ENCODE measurements at regions not wholly inside any gene's neighbourhood (a gene's known extent, or its start where the extent isn't known, plus 50 kb on each side); places are given as distances from the start of the nearest gene placed in this dataset.

DNA sequence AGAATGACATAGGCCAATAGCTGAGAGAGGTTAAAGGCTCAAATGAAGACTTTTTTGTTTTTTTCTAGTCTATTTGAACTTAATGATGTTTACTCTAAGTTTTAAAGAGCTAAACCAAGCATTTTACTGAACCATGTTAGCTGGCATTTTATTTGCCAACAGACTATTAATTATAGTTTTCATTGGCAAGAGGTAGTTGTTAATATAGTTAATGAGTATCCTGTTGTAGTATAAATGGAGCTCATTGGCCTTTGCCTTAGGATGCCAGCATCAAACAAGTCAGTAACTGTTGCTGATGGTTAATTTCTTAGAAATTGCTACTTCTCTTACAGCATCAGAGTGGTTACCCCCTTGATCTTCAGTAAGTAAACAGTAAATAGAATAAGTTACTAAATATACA is 339.0 kb upstream of the B3GALT2 start:
- Histone ChIP-seq H3K36me3 (ENCODE audit: control insufficient read depth in 4 of 4, insufficient read depth in 4 of 4, low read length in 4 of 4) (no peaks in the 10 kb centered on the region), H3K4me3 (no peak overlapping the region), H3K27ac (ENCODE audit: low read depth in 1 of 2, low read length in 1 of 2) (no peak overlapping the region), H3K27me3 (ENCODE audit: control insufficient read depth in 3 of 3, insufficient read depth in 3 of 3, low read length in 2 of 3) (no peaks in the 10 kb centered on the region), H3K4me1 (ENCODE audit: control insufficient read depth in 5 of 5, insufficient read depth in 5 of 5, low read length in 5 of 5) (peaks cover 0 to 3% (median 0%) of the 10 kb centered on the region in 5 donors), H3K9me3 (ENCODE audit: control insufficient read depth in 4 of 4, insufficient read depth in 3 of 4, low read length in 3 of 4) (no peaks in the 10 kb centered on the region), H3K9ac (ENCODE audit: insufficient read depth in 1 of 2, low read length in 2 of 2) (no peak overlapping the region)
- TF ChIP-seq, protein P1, sequence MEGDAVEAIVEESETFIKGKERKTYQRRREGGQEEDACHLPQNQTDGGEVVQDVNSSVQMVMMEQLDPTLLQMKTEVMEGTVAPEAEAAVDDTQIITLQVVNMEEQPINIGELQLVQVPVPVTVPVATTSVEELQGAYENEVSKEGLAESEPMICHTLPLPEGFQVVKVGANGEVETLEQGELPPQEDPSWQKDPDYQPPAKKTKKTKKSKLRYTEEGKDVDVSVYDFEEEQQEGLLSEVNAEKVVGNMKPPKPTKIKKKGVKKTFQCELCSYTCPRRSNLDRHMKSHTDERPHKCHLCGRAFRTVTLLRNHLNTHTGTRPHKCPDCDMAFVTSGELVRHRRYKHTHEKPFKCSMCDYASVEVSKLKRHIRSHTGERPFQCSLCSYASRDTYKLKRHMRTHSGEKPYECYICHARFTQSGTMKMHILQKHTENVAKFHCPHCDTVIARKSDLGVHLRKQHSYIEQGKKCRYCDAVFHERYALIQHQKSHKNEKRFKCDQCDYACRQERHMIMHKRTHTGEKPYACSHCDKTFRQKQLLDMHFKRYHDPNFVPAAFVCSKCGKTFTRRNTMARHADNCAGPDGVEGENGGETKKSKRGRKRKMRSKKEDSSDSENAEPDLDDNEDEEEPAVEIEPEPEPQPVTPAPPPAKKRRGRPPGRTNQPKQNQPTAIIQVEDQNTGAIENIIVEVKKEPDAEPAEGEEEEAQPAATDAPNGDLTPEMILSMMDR (IDR thresholded peaks at IDR 0.05; ENCODE audit: control extremely low read depth, extremely low read depth), result no peak
- peak in 2 of 3 donors; percentile 3 to 4 for DNase-seq
- no peak for ATAC-seq (ENCODE audit: insufficient read depth, low FRiP score)

DNA sequence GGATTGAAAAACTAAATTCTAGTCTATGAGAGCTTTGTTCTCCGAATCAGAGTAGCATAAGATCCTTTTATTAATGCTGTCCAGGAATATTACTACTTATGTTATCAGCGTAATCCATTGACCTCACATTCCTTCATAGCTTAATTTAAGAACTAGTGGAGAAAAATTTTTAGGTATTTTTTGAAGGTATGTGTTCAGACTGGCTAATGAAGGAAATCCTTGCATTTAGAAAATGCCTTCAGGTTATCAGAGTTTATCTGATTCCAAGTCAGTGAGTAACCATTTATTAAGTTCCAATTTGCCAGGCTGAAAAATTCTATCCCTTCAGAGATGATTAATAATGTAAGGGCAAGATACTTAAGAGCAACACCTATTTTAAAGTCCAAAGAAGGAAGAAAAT is 338.2 kb upstream of the B3GALT2 start:
- H3K4me1 ChIP-seq (ENCODE audit: control insufficient read depth in 5 of 5, insufficient read depth in 5 of 5, low read length in 5 of 5), result peaks cover 0 to 3% (median 0%) of the 10 kb centered on the region in 5 donors
- H3K36me3 ChIP-seq (ENCODE audit: control insufficient read depth in 4 of 4, insufficient read depth in 4 of 4, low read length in 4 of 4), result no peaks in the 10 kb centered on the region
- no peaks in the 10 kb centered on the region for H3K27me3 ChIP-seq (ENCODE audit: control insufficient read depth in 3 of 3, insufficient read depth in 3 of 3, low read length in 2 of 3)
- no peak for ATAC-seq (ENCODE audit: insufficient read depth, low FRiP score)
- TF ChIP-seq, protein P1 (IDR thresholded peaks at IDR 0.05; ENCODE audit: control extremely low read depth, extremely low read depth), result no peak
- H3K4me3 ChIP-seq, result no peak overlapping the region
- H3K9ac ChIP-seq (ENCODE audit: insufficient read depth in 1 of 2, low read length in 2 of 2), result no peak overlapping the region
- no peaks in the 10 kb centered on the region for H3K9me3 ChIP-seq (ENCODE audit: control insufficient read depth in 4 of 4, insufficient read depth in 3 of 4, low read length in 3 of 4)
- WGBS, 2 donors, result 86 to 90% methylated on average over 2 of the region's 2 CpGs
- H3K27ac ChIP-seq (ENCODE audit: low read depth in 1 of 2, low read length in 1 of 2), result no peak overlapping the region
- no peak for DNase-seq

DNA sequence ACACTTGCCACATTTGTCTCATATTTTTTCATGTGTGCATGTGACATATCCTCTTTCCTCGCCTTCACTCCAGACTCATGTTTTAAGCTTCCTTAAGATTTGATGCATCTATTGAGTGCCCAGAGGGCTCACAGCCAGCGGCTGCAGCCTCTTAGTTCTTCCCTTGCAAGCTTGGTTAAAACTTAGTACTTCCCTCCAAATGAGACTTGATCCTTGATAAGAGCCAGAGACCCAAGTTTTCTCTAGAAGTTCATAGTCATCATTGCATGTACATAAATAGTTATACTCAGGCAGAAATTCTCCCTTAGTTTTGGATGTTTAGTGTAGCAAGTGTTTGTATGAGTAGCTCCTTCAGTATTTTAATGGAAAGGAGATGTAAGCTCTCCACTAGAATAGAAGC is 337.6 kb upstream of the B3GALT2 start:
- ATAC-seq (ENCODE audit: insufficient read depth, low FRiP score) (no peak), DNase-seq (no peak)
- TF ChIP-seq, protein P1 (IDR thresholded peaks at IDR 0.05; ENCODE audit: control extremely low read depth, extremely low read depth), result no peak
- no peaks in the 10 kb centered on the region for H3K9me3 ChIP-seq (ENCODE audit: control insufficient read depth in 4 of 4, insufficient read depth in 3 of 4, low read length in 3 of 4)
- no peaks in the 10 kb centered on the region for H3K36me3 ChIP-seq (ENCODE audit: control insufficient read depth in 4 of 4, insufficient read depth in 4 of 4, low read length in 4 of 4)
- H3K4me3 ChIP-seq, result no peak overlapping the region
- H3K27ac ChIP-seq (ENCODE audit: low read depth in 1 of 2, low read length in 1 of 2), result no peak overlapping the region
- no peaks in the 10 kb centered on the region for H3K27me3 ChIP-seq (ENCODE audit: control insufficient read depth in 3 of 3, insufficient read depth in 3 of 3, low read length in 2 of 3)
- peaks cover 0 to 3% (median 0%) of the 10 kb centered on the region in 5 donors for H3K4me1 ChIP-seq (ENCODE audit: control insufficient read depth in 5 of 5, insufficient read depth in 5 of 5, low read length in 5 of 5)
- 64 to 71% methylated on average over 2 of the region's 2 CpGs for WGBS, 2 donors
- no peak overlapping the region for H3K9ac ChIP-seq (ENCODE audit: insufficient read depth in 1 of 2, low read length in 2 of 2)

DNA sequence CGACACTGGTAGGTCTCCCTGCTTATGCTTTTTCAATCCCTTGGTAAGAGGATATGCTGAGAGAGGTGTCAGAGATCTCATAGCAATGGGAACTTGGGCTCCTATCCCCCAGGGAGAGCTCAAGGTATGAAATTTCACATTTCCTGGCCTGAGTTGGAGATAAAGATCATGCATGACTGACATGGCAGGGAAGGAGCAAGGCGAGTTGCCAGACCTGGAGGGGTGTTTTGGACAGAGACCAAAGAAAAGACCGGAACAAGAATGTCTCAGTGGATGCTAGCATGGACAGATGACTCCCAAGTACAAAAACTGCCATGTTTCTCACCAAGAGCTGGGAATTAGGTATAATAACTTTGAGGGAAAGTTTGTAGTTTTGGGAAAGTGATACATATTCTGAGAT is 334.1 kb upstream of the B3GALT2 start:
- Histone ChIP-seq H3K9me3 (ENCODE audit: control insufficient read depth in 4 of 4, insufficient read depth in 3 of 4, low read length in 3 of 4) (no peaks in the 10 kb centered on the region), H3K4me1 (ENCODE audit: control insufficient read depth in 5 of 5, insufficient read depth in 5 of 5, low read length in 5 of 5) (no peaks in the 10 kb centered on the region), H3K9ac (ENCODE audit: insufficient read depth in 1 of 2, low read length in 2 of 2) (no peak overlapping the region), H3K36me3 (ENCODE audit: control insufficient read depth in 4 of 4, insufficient read depth in 4 of 4, low read length in 4 of 4) (no peaks in the 10 kb centered on the region), H3K27ac (ENCODE audit: low read depth in 1 of 2, low read length in 1 of 2) (no peak overlapping the region), H3K27me3 (ENCODE audit: control insufficient read depth in 3 of 3, insufficient read depth in 3 of 3, low read length in 2 of 3) (no peaks in the 10 kb centered on the region), H3K4me3 (no peak overlapping the region)
- no peak for DNase-seq
- TF ChIP-seq, protein P1 (IDR thresholded peaks at IDR 0.05; ENCODE audit: control extremely low read depth, extremely low read depth), result no peak
- 82 to 87% methylated on average over 3 of the region's 3 CpGs for WGBS, 2 donors
- no peak for ATAC-seq (ENCODE audit: insufficient read depth, low FRiP score)

All from lung (tissue), 11 donors.